DND-41 (cell line): ENCODE measurements at regions not wholly inside any gene's neighbourhood (a gene's known extent, or its start where the extent isn't known, plus 50 kb on each side); places are given as distances from the start of the nearest gene placed in this dataset.

Source experiments
- EZH2 ChIP-seq: IDR thresholded peaks from 3 replicates; pipeline ENCODE4 v1.6.1; 2012; ENCODE audit warnings: borderline replicate concordance, low read depth, mild to moderate bottlenecking, moderate library complexity, low read length, inconsistent platforms; ENCODE audit not compliant: severe bottlenecking
- TF ChIP-seq, protein P1 (sequence below): IDR thresholded peaks from 2 replicates; pipeline ENCODE4 v1.5.1; 2012; ENCODE audit warnings: borderline replicate concordance, low read length, moderate library complexity, mild to moderate bottlenecking; ENCODE audit not compliant: poor library complexity, severe bottlenecking; ENCODE audit errors: extremely low read depth

DNA sequence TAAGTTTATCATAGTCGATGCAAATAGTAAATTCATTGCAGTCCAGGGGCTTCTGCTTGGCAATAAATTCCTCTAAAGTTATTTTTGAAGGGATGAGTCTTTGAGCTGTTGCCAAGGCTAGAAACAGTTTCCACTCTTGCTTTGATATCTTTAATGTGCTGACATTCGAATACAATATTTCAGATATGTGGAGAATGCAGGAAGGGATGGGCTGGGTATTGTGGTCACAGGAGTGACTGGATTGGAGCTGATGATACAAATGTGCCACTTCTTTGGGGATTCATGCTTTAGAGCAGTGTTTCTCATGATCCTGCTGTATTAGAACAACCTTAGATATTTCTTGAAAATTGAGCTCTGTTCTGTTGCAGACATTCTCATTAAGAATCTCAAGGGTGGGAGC lies 139.0 kb downstream of the PRDM13 start:
- TF ChIP-seq, protein P1, sequence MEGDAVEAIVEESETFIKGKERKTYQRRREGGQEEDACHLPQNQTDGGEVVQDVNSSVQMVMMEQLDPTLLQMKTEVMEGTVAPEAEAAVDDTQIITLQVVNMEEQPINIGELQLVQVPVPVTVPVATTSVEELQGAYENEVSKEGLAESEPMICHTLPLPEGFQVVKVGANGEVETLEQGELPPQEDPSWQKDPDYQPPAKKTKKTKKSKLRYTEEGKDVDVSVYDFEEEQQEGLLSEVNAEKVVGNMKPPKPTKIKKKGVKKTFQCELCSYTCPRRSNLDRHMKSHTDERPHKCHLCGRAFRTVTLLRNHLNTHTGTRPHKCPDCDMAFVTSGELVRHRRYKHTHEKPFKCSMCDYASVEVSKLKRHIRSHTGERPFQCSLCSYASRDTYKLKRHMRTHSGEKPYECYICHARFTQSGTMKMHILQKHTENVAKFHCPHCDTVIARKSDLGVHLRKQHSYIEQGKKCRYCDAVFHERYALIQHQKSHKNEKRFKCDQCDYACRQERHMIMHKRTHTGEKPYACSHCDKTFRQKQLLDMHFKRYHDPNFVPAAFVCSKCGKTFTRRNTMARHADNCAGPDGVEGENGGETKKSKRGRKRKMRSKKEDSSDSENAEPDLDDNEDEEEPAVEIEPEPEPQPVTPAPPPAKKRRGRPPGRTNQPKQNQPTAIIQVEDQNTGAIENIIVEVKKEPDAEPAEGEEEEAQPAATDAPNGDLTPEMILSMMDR, result no peak
- no peak for TF ChIP-seq EZH2
